HG03442 (cell line): ENCODE measurements at regions not wholly inside any gene's neighbourhood (a gene's known extent, or its start where the extent isn't known, plus 50 kb on each side); places are given as distances from the start of the nearest gene placed in this dataset.
"Not testable (repeated sequence)": the region's sequence is repeated elsewhere in the genome, so short reads cannot be mapped to it uniquely, and the experiment has no call there.

ENCODE experiments used
- ATAC-seq: cut with Tn5 transposase; IDR thresholded peaks from one replicate; pipeline ENCODE4 v1.9.1; 2021; ENCODE audit warnings: mild to moderate bottlenecking, moderate library complexity; ENCODE audit not compliant: unreplicated experiment

GRCh38 chr12:9543341-9543740, 64.4 kb downstream of the KLRB1 start:
- ATAC-seq, result not testable (repeated sequence)

DNA sequence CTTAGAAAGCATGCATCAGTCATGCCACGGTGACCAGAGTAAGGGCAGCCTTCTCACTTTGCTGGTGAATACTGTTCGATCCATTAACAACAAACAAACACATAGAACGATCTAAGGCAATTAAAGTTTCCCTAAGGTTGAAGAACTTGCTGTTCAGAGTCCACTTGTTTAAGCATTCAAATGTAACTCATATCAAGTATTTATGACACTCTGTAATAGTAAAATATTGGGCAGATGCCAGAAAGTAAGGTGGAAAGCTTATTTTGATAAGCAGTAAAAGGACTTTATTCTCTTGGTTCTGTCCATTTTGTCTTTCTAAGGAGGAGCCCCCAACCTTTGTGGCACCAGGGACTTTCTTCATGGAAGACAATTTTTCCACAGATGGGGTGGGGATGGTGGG, 64.9 kb downstream of the KLRB1 start:
- not testable (repeated sequence) for ATAC-seq

GRCh38 chr12:9515925-9516324, 91.8 kb downstream of the KLRB1 start:
- ATAC-seq, result not testable (repeated sequence)

DNA sequence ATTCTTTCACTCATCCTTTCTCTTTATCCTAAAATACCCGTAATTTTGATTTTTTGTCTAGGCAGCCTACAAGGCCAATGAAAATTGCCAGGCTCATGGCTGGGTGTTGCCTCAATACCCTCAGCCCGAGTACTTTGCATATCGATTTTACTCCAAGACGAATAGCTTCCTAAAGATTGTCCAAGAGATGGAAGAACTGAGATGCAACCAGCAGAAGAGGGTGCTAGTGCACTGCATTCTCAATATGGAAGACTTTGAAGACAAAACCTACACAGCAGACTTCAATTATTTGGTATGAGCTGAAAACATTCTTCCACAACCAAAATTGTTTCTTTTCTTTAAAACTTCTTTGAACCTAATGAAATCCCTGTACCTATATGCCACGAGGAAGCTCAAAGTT, 95.0 kb downstream of the KLRB1 start:
- ATAC-seq, result not testable (repeated sequence)

DNA sequence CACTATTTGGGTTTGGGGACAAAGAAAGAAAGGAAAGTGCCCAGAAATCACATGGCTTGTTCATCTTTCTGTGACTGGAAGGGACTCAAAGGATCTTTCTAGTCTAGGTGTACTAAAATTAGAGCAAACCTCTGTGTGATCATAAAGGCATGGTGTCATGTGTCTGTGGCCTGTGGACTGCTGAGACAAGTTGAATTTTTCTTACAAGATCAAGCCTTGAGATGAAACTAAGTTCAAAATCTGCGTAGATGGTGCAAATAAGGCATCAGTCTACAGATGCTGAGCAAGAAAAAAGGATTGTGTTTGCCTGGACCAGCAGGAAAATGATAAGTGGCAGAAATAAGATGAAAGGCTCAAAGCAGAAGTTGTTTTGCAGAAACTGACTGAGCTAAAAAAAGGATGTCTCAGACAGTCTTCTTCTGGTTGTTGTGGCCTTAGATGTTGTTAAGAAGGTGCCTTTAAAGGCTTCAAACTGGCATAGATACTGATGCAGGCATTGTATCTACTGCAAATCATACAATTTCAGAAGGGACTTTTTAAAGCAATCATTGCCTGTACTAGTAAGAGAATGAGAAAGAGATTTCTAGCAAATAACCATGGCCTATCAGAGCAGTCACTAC, 97.2 kb downstream of the KLRB1 start:
- not testable (repeated sequence) for ATAC-seq

DNA sequence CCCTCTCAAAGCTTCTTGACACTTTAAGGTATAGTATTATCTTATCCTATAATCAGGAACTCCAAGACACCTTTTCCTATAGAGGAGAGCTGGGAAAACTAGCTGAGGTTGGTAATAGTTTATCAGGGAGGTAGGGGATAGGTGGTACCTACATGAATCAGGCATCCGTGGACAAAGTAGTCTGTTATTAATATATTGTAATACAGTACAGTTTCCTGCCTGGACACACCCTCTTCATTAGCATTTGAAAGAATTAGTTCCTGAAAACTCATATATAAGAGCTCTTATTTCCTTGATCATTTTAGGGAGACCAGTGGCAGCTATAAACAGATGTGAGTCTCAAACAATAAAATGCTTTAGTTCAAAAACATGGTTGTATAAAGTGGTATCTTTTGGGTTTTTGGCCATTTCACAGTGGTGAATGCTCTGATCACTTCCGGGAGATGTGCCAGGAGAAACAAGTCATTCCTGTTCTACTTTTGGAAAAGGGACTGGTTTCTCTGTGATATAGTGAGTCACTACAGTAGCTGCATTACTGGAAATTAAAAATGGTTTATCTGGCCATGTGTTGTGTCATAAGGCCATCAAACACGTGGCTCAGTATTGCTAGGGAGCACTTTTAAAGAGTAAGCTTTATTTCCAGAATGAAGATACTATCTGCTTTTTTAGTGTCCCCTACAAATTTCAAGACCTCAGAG, 98.1 kb downstream of the KLRB1 start:
- no peak for ATAC-seq

GRCh38 chr12:9506746-9507145, 101.0 kb downstream of the KLRB1 start:
- no peak for ATAC-seq

- ATAC-seq, result not testable (repeated sequence)
Measured at GRCh38 chr12:9503384-9503783, 104.3 kb downstream of the KLRB1 start.

DNA sequence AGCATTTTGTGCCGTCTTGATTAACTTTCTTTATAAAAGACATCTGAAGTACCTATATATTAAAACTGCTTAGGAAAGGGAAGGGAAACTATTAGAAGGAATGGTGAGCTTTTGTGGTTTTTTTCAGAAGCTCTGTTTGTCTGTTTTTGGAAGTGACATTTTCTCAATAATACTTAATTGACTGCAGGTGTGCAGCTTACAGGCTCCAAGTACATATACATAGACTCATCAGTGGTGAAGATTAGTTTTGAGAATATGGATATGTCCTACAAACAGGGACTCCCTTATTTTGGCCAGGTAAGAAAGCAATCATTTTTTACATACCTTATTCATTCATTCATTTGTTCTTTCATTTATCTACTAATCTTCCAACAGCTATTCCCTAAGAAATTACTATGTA, 104.9 kb downstream of the KLRB1 start:
- ATAC-seq, result not testable (repeated sequence)

DNA sequence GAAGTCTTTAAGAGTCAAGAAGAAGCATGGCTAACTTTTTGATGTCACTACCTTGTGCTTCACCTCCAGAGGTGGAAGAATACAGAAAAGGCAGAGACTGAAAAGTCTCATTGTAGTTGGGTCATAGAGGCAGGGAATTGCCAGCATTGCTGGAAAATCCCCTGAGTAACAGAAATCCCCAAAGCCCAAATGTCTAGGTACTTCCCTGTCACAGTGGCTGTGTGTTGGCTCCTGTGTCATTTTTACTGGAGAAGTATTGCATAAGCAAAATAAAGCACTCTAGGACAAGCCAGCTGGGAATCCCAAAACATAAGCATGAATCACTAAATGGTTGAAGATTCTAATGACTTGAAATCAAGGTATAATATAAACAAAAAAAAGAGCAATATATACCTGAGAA, 114.4 kb downstream of the KLRB1 start:
- not testable (repeated sequence) for ATAC-seq

DNA sequence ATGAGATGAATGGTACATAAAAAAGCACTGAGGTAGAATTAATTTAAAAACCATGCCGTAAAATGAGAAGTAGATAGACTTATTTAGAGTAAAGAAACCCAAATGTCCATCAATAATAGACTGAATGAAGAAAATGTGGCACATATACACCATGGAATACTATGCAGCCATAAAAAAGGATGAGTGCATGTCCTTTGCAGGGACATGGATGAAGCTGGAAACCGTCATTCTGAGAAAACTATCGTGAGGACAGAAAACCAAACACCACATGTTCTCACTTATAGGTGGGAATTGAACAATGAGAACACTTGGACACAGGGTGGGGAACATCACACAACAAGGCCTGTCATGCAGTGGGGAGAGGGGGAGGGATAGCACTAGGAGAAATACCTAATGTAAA, 126.4 kb downstream of the KLRB1 start:
- not testable (repeated sequence) for ATAC-seq

DNA sequence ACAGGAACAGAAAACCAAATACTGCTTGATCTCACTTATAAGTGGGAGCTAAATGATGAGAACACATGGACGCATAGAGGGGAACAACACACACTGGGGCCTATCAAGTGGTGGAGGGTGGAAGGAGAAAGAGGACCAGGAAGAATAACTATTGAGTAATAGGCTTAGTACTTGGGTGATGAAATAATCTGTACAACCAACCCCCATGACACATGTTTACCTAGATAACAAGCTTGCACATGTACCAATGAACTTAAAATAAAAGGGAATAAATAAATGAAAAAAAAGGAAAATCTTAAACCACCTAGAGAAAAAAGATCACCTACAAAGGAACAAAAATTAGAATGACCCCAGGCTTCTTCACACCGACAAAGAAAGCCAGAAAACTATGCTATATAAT, 133.5 kb downstream of the KLRB1 start:
- ATAC-seq, result not testable (repeated sequence)

DNA sequence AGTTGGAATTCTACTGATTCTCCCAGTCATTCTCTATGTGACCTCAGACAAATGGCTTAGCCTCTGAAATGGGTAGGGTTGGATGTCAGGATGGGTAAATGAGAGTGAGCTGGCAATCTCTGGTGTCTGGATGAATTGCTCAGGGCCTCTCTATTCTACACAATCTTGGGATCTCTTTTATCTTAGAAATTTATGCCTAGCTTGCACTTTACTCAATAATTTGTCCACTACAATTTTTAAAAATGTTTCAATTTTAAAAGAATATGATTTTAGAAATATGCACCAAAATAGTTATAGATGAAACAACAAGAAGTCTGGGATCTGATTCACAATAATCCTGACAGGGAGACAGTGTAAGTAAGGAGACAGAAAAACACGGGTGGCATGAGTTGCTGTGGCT, 134.1 kb downstream of the KLRB1 start:
- not testable (repeated sequence) for ATAC-seq

GRCh38 chr12:9471501-9471900, 136.2 kb downstream of the KLRB1 start:
- not testable (repeated sequence) for ATAC-seq

GRCh38 chr12:9470367-9470766, 137.3 kb downstream of the KLRB1 start:
- ATAC-seq, result not testable (repeated sequence)

DNA sequence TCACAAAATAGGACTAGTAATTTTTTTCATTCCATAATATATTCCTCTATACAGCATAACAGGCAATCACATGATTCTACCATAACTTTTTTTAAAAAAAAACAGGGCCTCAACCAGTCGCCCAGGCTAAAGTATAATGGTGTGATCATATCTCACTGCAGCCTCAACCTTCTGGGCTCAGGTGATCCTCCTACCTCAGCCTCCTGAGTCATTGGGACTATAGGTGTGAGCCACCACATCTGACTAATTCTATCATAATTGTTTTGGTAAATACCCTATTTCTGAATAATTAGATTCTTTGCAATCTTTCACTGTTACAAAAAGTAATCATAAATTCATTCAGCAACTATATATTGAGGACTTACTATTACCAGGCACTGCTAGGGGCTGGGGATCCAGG, 137.8 kb downstream of the KLRB1 start:
- ATAC-seq, result not testable (repeated sequence)

DNA sequence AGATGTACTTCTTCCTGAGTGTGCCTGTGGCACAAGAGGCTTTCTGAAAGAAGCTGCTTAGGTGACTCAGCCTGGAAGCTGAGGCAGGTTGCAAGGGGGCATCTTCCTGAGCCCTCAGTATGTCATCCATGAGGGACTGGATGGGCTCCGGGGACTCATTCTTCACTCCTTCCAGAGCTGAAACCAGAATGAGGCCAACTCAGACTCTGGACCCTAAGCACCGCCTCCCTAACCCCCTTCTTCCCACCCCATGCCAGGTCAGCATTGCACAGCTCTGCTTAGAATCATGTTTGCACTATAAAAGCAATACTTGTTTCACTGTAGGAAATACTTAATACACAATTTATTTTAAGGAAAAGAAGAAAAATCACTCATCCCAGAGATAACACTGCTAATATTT, 138.3 kb downstream of the KLRB1 start:
- not testable (repeated sequence) for ATAC-seq

GRCh38 chr12:9468998-9469397, 138.7 kb downstream of the KLRB1 start:
- not testable (repeated sequence) for ATAC-seq

GRCh38 chr12:9468144-9468543, 139.6 kb downstream of the KLRB1 start:
- ATAC-seq, result not testable (repeated sequence)

- no peak for ATAC-seq
Measured at GRCh38 chr12:9464408-9464807, 143.3 kb downstream of the KLRB1 start.

DNA sequence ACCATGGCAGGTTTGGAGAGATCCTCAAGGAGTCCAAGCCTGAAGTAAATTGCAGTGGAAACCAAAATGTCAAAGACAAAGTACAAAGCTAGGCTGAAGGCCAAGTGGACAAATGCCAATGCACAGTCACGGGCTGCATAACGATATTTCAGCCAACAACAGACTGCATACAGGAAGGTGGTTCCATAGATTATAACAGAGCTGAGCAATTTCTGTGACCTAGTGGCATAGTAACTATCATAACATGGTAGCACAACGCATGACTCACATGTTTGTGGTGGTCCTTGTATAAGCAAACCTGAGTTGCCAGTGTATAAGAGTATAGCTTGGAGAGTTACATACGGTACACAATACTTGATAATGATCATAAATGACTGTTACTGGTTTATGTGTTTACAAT, 152.2 kb downstream of the KLRB1 start:
- not testable (repeated sequence) for ATAC-seq

- not testable (repeated sequence) for ATAC-seq
Measured at GRCh38 chr12:9454021-9454420, 153.7 kb downstream of the KLRB1 start.
